Activated CD4-positive, CD25-positive, alpha-beta regulatory T cell treated with anti-CD3 and anti-CD28 coated beads, Interleukin-2, amount 50 U/mL, for 24 hours (primary cell): ENCODE measurements at regions not wholly inside any gene's neighbourhood (a gene's known extent, or its start where the extent isn't known, plus 50 kb on each side); places are given as distances from the start of the nearest gene placed in this dataset.
"Not testable (repeated sequence)": the region's sequence is repeated elsewhere in the genome, so short reads cannot be mapped to it uniquely, and the experiment has no call there.

Experiments
- ATAC-seq, 2 donors: fragments of 150-1000 bp; cut with Tn5 transposase; one replicate each; pipeline ENCODE4 v1.10.0; 2021; ENCODE audit warnings: mild to moderate bottlenecking in 1 of 2, moderate library complexity in 1 of 2

GRCh38 chr2:89318990-89319389, 627.5 kb downstream of the RPIA start:
- not testable (repeated sequence) for ATAC-seq

GRCh38 chr2:89325894-89326293, 634.4 kb downstream of the RPIA start:
- not testable (repeated sequence) for ATAC-seq

DNA sequence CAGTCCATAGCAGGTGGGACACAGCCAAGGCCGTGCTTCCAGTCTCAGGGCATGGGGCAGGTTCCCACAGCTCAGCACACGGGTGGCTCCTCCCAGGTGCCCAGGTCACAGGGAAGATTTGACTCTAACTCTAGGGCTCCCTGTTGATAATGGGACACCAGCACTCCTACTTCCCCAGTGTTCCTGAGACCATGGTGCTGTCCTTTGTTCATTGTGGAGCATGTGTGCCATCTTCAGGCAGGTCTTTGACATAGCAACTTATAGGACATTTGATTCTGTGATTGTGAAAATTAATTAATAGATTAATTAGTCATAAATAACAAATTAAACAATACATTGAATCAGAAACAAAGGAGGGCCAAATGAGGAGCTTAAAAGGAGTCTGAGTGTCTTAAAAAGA, 635.0 kb downstream of the RPIA start:
- not testable (repeated sequence) for ATAC-seq

DNA sequence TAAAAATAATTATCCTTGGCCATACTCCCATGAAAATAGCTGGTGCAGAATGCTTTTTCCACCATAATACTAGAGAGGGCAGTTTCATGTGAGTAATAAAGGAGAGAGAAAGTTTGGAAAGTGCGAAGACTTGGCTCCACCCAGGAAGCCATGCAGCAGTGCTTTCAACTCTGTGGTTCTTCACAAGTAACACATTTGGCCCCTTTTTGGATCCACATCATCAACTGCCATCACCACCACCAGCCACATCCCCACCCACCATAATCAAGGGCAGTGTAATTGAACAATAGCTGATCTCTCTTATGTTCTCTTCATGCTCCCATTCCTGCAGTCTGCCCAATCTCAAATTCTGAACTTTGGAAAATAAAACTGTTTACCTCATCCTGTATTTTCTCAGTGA, 637.3 kb downstream of the RPIA start:
- ATAC-seq: not testable (repeated sequence)
